Hepatocyte (in vitro differentiated cells): ENCODE measurements at regions not wholly inside any gene's neighbourhood (a gene's known extent, or its start where the extent isn't known, plus 50 kb on each side); places are given as distances from the start of the nearest gene placed in this dataset.

Experiments
- DNase-seq: peaks from one replicate; pipeline ENCODE4 v3.0.0-alpha.2; 2016; ENCODE audit warnings: low spot score
- H2AFZ ChIP-seq: fragments of 200-600 bp; sonication (generic); 2 replicates; pipeline ENCODE4 v1.6.0; 2016; ENCODE audit warnings: antibody characterized with exemption, mild to moderate bottlenecking
- H3K27ac ChIP-seq: fragments of 200-600 bp; sonication (generic); 2 replicates; pipeline ENCODE4 v1.5.1; 2016; ENCODE audit warnings: mild to moderate bottlenecking
- H3K27me3 ChIP-seq: fragments of 200-600 bp; sonication (generic); 2 replicates; pipeline ENCODE4 v1.6.1; 2016
- H3K36me3 ChIP-seq: fragments of 200-600 bp; sonication (generic); replicated peaks from 2 replicates; pipeline ENCODE4 v1.5.1; 2016; ENCODE audit warnings: low read depth; ENCODE audit not compliant: insufficient read depth
- H3K4me1 ChIP-seq: fragments of 200-600 bp; sonication (generic); 2 replicates; pipeline ENCODE4 v1.5.1; 2016; ENCODE audit warnings: mild to moderate bottlenecking, moderate library complexity; ENCODE audit not compliant: insufficient read depth
- H3K4me2 ChIP-seq: fragments of 200-600 bp; sonication (generic); 2 replicates; pipeline ENCODE4 v1.6.0; 2016
- H3K4me3 ChIP-seq: fragments of 200-600 bp; sonication (generic); 2 replicates; pipeline ENCODE4 v1.5.1; 2016; ENCODE audit warnings: mild to moderate bottlenecking
- H3K79me2 ChIP-seq: fragments of 200-600 bp; sonication (generic); 2 replicates; pipeline ENCODE4 v1.6.0; 2017; ENCODE audit warnings: mild to moderate bottlenecking
- H3K9me2 ChIP-seq: fragments of 200-600 bp; sonication (generic); replicated peaks from 2 replicates; pipeline ENCODE4 v1.6.0; 2017; ENCODE audit warnings: mild to moderate bottlenecking; ENCODE audit not compliant: insufficient read depth
- H3K9me3 ChIP-seq: fragments of 200-600 bp; sonication (generic); 2 replicates; pipeline ENCODE4 v1.5.1; 2016; ENCODE audit warnings: low read depth, mild to moderate bottlenecking
- H4K20me1 ChIP-seq: fragments of 200-600 bp; sonication (generic); 2 replicates; pipeline ENCODE4 v1.6.0; 2016; ENCODE audit warnings: mild to moderate bottlenecking; ENCODE audit not compliant: insufficient read depth, poor library complexity, severe bottlenecking
- EZH2 ChIP-seq: fragments of 200-600 bp; sonication (generic); IDR thresholded peaks from 2 replicates; pipeline ENCODE4 v1.6.1; 2016; ENCODE audit warnings: antibody characterized with exemption, mild to moderate bottlenecking, borderline replicate concordance
- EZH2phosphoT487 ChIP-seq: fragments of 200-600 bp; sonication (generic); IDR thresholded peaks from one replicate; pipeline ENCODE4 v1.6.1; 2018; ENCODE audit warnings: antibody characterized with exemption, mild to moderate bottlenecking, low read depth, moderate library complexity; ENCODE audit not compliant: unreplicated experiment, severe bottlenecking
- WGBS: methylation state at CpG from one replicate; pipeline ENCODE4 v1.1.6; 2016; ENCODE audit warnings: low lambda C conversion rate; ENCODE audit errors: missing lambda C conversion rate; 5-methylcytosine and 5-hydroxymethylcytosine counted together
- TF ChIP-seq, protein P1 (sequence below): fragments of 200-600 bp; sonication (generic); IDR thresholded peaks from 2 replicates; pipeline ENCODE4 v1.5.1; 2016; ENCODE audit warnings: antibody characterized with exemption, mild to moderate bottlenecking; ENCODE audit not compliant: poor library complexity

DNA sequence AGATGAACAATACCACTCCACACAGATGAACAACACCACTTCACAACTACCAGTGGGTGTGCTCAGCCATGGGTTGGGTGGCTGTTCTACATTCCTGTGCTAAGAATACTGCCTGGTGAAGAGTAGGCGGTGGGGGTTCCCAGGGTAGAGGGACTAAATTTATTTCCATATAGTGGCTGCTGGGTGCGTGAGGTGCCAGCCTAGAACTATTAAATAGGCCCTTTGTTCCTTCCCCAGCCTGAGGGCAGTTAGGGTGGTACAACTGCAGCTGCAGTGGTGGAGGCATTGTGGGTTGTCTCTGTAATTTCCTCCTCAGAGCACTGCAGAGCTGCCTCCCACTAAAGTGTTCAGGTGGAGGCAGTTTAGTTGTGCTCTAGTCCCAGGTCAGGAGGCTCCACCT lies 618.4 kb downstream of the MMUT start:
- Histone ChIP-seq H3K36me3 (no peaks in the 10 kb centered on the region), H3K27me3 (no peaks in the 10 kb centered on the region), H3K79me2 (no peaks in the 10 kb centered on the region), H3K4me1 (no peaks in the 10 kb centered on the region), H3K9me3 (peaks cover 7% of the 10 kb centered on the region), H2AFZ (no peak overlapping the region), H3K9me2 (no peaks in the 10 kb centered on the region), H4K20me1 (no peaks in the 10 kb centered on the region), H3K27ac (no peak overlapping the region), H3K4me3 (no peak overlapping the region), H3K4me2 (no peak overlapping the region)
- WGBS: 90% methylated on average over 2 of the region's 2 CpGs
- TF ChIP-seq EZH2: no peak
- no peak for TF ChIP-seq EZH2phosphoT487
- no peak for DNase-seq

DNA sequence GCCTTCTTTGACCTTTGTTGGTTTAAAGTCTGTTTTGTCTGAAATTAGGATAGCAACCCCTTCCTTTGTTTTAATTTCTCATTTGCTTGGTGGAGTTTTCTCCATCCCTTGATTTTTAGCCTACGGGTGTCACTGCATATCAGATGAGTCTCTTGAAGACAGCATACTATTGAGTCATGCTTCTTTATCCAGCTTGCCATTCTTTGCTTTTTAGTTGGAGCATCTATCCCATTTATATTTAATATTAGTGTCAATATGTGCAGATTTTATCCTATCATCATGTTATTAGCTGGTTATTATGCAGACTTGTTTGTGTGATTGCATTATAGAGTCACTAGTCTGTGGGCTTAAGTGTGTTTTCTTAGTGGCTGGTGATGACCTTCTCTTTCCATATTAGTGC lies 622.2 kb downstream of the MMUT start:
- Histone ChIP-seq H3K4me1 (no peaks in the 10 kb centered on the region), H3K9me2 (no peaks in the 10 kb centered on the region), H3K4me3 (no peak overlapping the region), H2AFZ (no peak overlapping the region), H3K79me2 (no peaks in the 10 kb centered on the region), H3K9me3 (peaks cover 7% of the 10 kb centered on the region), H3K27ac (no peak overlapping the region), H3K27me3 (no peaks in the 10 kb centered on the region), H3K36me3 (no peaks in the 10 kb centered on the region), H4K20me1 (no peaks in the 10 kb centered on the region), H3K4me2 (no peak overlapping the region)
- TF ChIP-seq, protein P1, sequence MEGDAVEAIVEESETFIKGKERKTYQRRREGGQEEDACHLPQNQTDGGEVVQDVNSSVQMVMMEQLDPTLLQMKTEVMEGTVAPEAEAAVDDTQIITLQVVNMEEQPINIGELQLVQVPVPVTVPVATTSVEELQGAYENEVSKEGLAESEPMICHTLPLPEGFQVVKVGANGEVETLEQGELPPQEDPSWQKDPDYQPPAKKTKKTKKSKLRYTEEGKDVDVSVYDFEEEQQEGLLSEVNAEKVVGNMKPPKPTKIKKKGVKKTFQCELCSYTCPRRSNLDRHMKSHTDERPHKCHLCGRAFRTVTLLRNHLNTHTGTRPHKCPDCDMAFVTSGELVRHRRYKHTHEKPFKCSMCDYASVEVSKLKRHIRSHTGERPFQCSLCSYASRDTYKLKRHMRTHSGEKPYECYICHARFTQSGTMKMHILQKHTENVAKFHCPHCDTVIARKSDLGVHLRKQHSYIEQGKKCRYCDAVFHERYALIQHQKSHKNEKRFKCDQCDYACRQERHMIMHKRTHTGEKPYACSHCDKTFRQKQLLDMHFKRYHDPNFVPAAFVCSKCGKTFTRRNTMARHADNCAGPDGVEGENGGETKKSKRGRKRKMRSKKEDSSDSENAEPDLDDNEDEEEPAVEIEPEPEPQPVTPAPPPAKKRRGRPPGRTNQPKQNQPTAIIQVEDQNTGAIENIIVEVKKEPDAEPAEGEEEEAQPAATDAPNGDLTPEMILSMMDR: no peak
- no peak for TF ChIP-seq EZH2phosphoT487
- TF ChIP-seq EZH2: no peak
- 91% methylated on average over 1 of the region's 1 CpG for WGBS
- DNase-seq: no peak

DNA sequence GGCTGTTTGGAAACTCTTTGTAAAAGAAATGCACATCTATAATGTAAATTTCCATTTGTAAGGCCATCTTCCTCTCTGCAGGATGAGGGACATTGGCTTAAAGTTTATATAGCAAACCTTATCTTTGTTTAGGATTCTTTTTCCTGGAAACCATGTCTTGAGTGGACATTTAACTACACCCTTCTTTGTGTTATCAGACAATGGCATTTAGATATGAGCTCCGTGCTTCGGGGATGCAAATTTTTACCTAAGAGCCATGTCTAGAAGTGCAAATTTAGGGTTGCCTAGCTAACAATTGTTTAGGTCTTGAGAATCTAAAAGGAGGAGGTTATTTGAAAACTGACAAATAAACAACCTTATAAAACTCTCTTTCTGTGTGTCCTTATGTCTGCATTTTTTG lies 623.8 kb downstream of the MMUT start:
- no peaks in the 10 kb centered on the region for H3K36me3 ChIP-seq
- TF ChIP-seq EZH2 (no peak), EZH2phosphoT487 (no peak)
- TF ChIP-seq, protein P1: no peak
- no peak overlapping the region for H2AFZ ChIP-seq
- H3K4me2 ChIP-seq: no peak overlapping the region
- DNase-seq: no peak
- no peaks in the 10 kb centered on the region for H4K20me1 ChIP-seq
- H3K9me3 ChIP-seq: peaks cover 7% of the 10 kb centered on the region
- H3K4me1 ChIP-seq: no peaks in the 10 kb centered on the region
- H3K4me3 ChIP-seq: no peak overlapping the region
- WGBS: 13% methylated on average over 2 of the region's 2 CpGs
- H3K79me2 ChIP-seq: no peaks in the 10 kb centered on the region
- no peak overlapping the region for H3K27ac ChIP-seq
- no peaks in the 10 kb centered on the region for H3K9me2 ChIP-seq
- no peaks in the 10 kb centered on the region for H3K27me3 ChIP-seq

DNA sequence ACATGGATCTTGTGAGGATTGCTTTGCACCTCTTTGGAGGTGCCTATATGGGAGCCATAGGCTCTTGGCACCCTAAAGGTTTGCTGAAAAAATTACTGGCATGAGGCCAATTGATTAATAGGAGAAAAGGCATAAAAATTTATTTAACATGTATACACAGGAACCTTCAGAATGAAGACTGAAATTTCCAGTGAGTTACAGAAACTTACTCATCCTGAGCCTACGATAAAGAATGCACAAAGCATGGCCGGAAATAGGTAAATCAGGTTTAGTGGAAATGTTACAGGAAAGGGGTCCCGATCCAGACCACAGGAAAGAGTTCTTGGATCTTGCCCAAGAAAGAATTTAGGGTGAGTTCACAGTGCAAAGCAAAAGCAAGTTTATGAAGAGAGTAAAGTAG lies 625.3 kb downstream of the MMUT start:
- Histone ChIP-seq H2AFZ (no peak overlapping the region), H3K79me2 (no peaks in the 10 kb centered on the region), H3K9me2 (no peaks in the 10 kb centered on the region), H3K27me3 (no peaks in the 10 kb centered on the region), H3K9me3 (peaks cover 7% of the 10 kb centered on the region), H3K4me1 (no peaks in the 10 kb centered on the region), H3K36me3 (no peaks in the 10 kb centered on the region), H3K4me2 (no peak overlapping the region), H3K27ac (no peak overlapping the region), H3K4me3 (no peak overlapping the region), H4K20me1 (no peaks in the 10 kb centered on the region)
- no peak for DNase-seq
- 93% methylated on average over 3 of the region's 3 CpGs for WGBS
- TF ChIP-seq, protein P1: no peak
- TF ChIP-seq EZH2 (no peak), EZH2phosphoT487 (no peak)
